GM21381 (cell line): ENCODE measurements at regions not wholly inside any gene's neighbourhood (a gene's known extent, or its start where the extent isn't known, plus 50 kb on each side); places are given as distances from the start of the nearest gene placed in this dataset.
"Not testable (repeated sequence)": the region's sequence is repeated elsewhere in the genome, so short reads cannot be mapped to it uniquely, and the experiment has no call there.

Experiments
- ATAC-seq: cut with Tn5 transposase; IDR thresholded peaks from one replicate; pipeline ENCODE4 v1.9.1; 2021; ENCODE audit warnings: mild to moderate bottlenecking, moderate library complexity; ENCODE audit not compliant: unreplicated experiment

DNA sequence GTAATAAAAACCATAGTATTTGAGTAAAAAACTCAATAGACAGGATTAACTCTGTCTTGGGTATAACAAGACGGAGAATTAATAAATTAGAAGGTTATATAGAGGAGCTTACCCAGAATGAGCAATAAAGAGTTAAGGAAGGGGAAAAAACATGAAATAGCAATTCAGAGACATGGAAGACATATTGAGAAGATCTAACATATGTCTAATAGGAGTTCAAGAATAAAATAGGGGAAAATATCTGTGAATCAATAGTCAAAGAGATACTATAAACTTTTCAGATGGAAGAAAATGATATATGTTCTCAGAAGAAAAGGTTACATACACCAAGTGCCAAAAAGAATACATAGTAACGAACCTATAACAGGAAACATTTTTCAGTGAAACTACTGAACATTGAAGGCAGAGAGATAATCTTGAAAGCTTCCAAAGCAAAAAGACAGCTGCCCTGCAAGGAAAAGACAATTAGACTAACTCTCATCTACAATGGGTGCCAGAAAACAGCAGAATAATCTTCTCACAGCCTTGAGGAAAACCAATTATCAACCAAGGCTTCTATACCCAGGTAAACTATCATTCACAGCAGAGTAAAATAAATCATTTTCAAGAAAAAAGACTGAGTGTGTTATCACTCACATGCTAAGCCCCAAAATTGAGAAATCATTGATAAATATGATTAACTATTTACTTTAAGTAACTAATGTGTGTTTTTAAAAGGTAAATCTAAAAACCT, 106.0 kb downstream of the ENC1 start:
- no peak for ATAC-seq

DNA sequence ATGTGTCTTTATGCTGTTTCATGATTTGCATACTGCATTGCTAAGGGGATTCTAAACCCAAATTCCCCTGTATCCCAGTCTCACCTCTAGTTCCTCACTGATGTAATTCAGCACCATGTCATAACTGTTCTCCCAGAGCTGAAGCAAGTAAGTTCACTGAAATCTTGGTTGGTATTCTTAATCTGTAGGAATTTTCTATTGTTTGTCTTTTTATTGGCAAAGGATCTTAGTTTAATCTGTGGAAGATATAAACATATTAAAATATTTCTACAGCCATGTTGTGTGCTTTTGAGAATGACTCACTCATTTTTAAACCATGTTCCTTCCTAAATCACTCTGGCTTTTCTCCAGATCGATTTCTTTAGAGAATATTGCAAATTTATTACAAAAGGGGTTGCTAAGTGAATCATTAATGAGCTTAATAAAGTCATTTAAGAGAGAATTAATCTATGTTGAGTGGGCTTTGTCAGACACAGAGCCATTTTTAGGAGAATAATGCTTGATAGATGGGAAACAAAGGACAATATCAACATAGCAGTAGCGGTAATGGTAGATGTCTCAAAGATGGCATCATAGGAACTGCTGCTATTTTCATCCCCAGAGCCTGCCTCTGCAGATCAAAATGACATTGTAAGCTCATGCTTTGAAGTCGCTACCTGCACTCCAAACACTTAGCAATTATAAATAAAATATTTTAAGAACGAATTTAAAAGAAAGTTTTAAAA, 110.0 kb downstream of the ENC1 start:
- no peak for ATAC-seq

DNA sequence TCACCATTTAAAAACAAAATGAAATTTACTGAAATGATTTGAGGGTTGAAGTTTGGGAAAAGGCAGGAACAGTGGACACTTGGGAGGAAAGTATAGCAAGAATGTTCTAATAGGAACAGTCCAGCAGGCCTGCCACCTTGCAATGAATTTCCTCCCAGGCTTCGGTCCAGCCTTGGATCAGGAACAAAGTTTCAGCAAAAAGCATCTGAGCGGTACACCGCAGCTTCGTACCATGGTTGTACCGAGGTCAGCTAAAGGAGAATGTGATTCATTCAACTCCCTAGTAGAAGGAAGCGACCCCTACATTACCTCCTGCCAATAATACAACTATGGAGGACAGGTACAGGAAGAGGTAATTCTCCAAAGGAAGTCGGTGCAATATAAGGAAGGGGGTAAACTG, 111.4 kb downstream of the ENC1 start:
- ATAC-seq, result no peak

DNA sequence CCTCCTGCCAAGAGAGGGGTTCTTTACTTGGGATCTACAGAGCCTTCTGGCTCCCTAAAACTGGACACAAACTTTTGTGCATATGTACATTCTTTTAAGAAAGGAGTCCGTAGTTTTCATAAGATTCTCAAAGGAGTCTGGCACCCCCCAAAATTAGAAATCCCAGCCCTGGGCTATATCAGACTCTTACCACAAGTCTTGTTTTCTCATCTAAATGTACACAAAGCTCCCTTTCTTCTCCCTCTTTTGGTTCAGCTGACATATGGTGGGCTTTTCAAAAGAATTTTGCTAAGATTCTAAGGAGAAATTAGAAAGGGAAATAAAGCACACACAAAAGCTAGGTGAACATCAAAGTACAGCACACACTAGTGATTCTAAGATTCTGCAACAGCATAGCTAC, 114.4 kb downstream of the ENC1 start:
- ATAC-seq, result no peak

DNA sequence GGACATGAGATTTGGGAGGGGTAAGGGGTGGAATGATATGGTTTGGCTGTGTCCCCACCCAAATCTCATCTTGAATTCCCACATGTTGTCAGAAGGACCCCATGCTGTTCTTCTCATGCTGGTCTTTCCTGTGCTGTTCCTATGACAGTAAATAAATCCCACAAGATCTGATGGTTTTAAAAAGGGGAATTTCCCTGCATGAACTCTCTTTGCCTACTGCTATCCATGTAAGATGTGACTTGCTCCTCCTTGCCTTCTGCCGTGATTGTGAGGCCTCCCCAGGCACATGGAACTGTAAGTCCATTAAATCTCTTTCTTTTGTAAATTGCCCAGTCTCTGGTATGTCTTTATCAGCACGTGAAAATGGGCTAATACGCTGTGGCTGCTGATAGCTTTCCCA, 115.8 kb downstream of the ENC1 start:
- not testable (repeated sequence) for ATAC-seq

DNA sequence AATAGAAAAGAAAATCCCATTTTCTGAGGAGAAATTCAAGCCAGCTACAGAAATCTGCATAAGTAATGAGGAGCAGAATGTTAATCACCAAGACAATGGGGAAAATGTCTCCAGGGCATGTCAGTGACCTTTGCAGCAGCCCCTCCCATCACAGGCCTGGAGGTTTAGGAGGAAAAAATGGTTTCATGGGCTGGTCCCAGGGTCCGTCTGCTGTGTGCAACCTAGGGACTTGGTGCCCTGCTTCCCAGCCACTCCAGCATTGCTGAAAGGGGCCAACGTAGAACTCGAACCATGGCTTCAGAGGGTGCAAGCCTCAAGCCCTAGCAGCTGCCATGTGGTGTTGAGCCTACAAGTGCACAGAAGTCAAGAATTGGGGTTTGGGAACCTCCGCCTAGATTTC, 116.8 kb downstream of the ENC1 start:
- ATAC-seq, result not testable (repeated sequence)

DNA sequence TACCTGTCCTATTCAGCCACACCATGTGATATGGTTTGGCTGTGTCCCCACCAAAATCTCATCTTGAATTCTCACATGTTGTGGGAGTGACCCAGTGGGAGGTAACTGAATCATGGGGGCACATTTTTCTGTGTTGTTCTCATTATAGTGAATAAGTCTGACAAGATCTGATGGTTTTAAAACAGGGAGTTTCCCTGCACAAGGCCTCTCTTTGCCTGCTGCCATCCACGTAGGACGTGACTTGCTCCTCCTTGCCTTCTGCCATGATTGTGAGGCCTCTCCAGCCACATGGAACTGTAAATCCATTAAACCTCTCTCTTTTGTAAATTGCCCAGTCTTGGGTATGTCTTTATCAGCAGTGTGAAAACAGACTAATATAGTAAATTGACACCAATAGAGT, 117.7 kb downstream of the ENC1 start:
- not testable (repeated sequence) for ATAC-seq

DNA sequence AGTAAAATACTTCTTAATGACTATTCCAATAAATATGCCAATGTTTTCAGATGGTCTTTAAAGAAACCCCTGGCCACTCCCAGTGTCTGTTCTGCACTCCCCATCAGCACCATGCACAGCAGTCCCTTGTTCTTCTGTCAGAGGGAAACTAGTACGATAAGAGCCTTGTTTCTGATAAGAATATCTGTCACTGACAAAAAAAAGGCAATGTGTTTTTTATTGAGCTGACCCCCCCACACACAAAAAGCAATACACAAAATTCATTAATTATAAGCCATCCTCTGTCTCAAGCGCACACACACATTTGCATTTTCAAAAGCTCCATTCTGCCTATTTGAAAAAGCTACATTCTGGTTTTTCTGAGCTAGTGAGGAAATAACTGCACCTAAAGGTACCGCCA, 119.1 kb downstream of the ENC1 start:
- no peak for ATAC-seq

DNA sequence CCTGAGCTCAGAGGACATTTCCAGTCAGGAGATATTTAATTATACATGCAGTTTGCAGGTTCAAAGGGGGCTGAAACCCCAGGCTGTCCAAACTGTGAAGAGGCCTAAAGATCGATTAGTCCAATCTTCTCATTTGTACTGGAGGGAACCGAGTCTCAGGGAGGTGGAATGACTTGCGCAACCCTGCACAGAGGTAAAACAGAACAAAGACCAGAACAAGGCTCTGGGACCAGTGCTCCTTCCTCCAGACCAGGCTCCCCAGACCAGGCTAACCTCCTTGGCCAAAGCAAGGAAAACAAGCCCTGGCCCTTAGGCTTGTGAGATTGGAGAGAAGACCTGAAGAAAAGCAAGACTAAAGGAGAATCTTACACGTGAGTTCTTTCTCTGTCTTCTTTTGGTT, 120.8 kb downstream of the ENC1 start:
- no peak for ATAC-seq

DNA sequence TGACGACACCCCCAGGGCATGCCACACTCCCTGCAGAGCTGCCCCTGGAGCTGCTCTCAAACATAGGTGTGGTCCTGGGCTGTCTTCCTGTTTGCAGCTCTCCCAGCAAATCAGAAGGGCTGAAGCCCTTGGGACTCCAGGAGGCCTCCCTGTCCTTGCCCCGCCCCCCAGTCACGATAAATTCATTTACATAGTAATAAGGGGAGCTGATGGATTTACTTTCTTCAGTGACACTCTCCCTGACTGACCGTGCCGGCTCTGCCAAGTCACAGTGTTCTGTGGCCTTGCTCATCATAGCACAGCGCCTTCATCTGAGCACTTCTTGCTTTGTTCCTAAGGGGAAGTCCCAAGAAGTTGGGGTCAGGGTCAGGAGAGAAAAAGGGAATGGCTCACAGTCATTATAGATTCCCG, 121.4 kb downstream of the ENC1 start:
- no peak for ATAC-seq

DNA sequence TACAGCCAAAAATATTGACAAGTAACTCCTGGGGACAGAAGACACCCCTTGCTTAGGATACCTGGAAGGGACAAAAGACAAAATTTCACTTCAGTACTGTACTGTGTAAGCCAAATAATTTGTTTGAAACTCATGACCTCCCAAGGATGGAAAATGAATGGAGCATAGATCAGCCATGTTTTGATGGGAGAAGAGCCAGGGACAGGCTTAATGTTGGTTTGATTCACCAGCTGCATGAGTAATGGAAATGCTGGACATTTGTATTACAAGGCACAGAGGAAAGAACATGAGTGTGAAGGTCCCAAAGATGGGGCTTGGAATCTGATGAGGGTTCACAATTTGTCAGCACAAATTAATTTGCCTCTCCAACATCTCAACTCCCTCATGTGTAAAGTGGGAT, 122.8 kb downstream of the ENC1 start:
- ATAC-seq, result no peak

DNA sequence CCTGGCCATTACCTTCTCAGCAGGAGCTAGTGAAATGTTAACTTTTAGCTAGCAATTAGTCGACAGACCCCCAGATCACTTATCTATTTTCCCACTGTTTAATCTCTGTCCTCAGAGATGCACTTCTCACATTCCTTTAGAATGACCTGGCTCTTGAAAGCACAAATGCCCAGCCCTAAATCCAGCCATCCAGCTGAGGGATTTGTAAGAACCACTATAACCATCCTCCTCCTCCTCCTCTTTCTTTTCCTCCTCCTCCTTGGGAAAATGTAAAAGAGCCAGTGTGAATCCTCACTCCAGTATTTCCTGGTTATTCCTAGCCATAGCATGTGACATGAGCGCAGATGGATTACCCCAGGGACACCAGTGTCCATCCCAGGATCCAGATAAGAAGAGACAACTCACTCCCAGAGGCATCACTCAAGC, 124.3 kb downstream of the ENC1 start:
- no peak for ATAC-seq

DNA sequence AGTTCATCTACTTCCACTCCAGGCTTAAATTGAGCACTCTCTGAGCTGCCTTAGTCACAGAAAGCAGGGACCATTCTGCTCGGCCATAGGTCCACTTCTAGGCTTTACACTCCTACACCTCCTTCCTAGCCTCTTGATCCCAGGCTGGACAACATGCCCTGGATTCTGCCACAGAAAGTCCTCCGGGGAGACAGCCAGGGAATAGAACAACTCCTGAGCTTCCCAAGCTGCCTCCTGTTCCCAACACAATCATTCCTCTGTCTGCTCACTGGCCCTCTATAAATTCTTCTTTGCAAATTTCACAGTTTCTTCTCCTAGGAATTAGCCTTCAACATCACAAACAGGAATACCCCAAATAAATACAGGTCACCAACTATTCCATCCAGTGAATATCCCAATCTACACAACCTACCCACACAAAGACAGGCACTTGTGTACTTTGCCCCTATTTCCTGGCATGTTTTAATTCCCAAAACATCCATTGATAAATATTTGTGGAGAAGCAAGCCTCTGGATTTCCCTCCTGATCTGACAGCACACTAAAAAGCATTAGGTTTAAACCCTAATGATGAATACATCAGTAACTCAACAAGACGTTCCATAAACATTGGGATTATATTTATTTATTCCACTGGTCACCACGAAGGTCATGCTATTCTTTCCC, 125.5 kb downstream of the ENC1 start:
- ATAC-seq, result no peak

DNA sequence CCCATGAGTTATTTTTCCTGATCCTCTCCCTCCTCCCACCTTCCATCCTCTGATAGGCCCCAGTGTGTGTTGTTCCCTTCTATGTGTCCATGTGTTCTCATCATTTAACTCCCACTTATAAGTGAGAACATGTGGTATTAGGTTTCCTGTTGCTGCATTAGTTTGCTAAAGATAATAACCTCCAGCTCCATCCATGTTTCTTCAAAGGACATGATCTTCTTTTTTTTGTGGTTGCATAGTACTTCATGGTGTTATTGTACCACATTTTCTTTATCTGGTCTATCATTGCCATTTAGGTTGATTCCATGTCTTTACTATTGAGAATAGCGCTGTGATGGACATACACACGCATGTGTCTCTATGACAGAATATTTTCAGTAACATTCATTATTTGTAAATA, 128.8 kb downstream of the ENC1 start:
- not testable (repeated sequence) for ATAC-seq

DNA sequence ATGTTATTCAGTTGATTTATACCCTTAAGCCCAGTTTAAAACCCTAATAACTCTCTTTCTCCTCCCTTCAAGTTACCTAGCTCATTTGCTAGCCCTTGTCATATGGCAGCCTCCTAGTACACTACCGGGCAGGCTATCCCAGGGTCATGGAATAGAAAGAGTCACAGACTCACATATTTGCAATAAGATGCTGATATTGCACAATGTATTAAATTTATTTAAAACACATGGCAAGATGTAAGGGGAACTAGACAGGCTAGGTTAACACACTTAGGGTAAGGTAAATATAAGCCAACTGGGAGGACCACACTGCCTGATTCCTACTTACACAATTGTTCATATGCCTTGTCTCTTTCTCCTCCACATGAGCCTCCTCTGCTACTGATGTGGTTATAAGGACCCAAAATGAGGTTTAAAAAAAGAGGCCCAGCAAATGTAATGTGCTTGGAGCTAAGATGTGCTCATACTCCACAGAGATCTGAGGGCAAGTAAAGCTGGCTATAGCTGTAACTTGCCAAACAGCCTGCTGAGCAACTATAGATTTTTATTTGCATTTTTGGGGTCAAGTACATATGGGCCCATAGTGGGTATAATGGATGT, 130.0 kb downstream of the ENC1 start:
- ATAC-seq, result no peak

DNA sequence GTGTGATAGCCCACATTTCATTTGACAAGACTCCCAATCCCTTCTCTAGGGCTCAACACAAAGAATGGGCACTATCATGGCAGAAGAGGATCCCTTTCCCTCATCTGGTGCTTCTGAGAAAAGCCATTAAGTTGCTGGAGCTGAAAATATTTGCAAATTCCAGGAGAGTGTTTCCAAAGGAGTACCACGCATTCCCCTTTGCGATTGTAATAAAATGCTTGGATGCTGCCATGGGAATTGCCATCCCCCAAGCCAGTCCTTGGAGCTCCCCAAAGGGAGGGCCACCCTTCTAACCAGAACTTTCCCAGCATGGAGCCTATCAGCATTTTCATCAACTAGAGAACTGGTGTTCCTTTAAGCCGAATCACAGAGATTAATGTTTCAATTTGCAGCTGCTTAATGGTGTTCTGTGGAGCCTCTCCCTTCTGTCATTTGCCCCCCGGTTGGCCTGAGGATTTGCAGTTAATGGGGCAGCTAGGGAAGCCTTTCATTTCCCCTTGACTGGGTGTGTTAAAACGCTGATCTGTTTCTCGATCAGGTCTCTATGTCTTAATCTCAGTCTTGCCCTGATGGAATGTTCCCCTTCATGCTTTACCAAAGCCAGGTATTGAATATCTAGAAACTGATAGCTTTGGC, 133.0 kb downstream of the ENC1 start:
- ATAC-seq, result no peak

DNA sequence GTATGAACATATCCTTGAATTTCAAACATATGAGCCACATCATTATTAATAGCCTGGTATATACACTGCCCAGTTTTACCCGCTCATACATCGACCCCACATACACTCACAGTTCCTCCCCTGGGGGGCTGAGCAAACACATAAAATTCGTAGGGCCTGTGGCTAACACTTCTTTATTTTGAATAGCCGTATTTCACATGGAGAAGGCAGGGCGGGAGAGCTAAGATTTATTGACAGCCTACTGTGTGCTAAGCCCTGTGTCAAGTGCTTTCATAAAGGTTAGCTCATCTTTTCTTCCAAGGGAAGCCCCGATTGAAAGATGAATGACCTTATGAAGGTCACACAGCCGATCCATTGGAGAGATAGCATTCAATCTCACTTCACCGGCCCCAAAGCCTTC, 134.4 kb downstream of the ENC1 start:
- no peak for ATAC-seq

DNA sequence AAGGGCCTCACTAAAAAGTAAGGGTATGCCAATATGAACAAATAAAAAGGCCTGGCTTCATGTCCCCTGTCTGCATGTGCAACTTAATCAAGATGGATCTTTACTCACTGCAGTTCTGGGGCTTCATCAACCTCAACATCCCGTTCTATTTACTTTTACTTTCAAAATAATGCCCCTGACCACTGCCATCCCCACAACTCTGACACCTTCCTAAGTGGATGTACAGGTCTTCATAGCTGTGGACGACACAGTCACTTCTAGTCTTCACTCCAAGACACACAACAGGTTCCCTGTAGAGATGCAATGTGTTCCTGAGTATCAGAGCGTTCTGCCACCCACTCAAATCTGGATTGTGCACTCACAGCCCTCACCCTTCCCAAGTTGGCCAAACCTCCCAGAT, 136.1 kb downstream of the ENC1 start:
- ATAC-seq, result no peak

DNA sequence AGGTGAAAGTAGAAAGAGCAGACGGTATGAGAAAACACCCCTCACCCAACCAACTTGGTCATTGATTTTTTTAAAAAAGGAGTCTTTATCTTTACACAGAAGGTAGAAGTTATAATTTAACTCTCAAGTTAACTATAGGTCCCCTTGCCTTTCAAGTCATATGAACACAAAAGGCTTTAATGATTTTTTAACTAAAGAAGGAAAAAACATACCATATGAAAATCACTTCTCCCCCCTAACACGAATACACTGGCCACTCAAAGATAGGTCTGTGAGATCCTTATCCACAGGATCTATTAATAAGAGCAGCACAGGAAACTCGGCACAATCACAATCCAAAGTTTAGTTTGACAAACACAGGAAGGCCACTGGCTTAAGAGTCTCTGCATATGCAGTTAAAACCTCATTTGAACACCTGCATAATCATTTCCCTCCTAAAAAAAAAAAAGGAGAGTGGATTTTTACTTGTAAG, 138.0 kb downstream of the ENC1 start:
- no peak for ATAC-seq

DNA sequence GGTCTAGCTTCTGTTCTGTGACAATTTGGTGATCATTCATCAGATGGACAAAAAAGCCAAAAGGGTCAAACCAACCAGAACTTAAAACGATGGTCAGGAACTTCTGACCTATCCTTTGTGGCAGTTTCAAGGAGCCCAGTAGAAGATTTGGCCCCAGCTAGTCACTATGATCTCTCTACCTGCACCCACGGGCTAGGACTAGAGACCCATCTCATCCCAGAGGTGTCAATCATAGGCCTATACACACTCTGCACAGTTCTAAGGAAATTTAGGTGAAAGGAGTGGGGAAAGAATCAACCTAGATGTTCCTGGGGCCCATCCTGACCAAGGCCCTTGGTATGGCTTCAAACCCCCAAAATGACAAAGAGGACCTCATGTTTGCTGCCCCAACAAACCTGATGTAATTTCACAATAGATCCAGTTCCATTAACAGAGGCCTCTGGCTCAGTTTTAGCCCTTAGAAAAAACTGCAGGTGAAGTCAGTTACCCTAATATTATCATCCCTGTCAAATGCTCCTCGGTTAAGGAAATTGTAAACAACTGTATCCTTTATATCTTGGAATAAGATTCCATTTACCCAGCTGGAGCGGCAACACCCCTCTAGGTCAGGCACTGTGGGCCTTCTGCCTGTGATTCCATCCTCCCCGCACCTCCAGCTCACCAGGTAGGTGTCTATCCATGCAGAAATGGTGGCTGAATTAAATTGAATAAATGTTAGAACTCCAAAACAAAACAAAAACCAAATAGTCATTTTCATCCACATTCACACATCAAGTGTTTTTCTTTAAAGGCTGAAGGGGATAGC, 138.7 kb downstream of the ENC1 start:
- no peak for ATAC-seq
